ENCODE measurements at regions not wholly inside any gene's neighbourhood (a gene's known extent, or its start where the extent isn't known, plus 50 kb on each side); places are given as distances from the start of the nearest gene placed in this dataset.

DNA sequence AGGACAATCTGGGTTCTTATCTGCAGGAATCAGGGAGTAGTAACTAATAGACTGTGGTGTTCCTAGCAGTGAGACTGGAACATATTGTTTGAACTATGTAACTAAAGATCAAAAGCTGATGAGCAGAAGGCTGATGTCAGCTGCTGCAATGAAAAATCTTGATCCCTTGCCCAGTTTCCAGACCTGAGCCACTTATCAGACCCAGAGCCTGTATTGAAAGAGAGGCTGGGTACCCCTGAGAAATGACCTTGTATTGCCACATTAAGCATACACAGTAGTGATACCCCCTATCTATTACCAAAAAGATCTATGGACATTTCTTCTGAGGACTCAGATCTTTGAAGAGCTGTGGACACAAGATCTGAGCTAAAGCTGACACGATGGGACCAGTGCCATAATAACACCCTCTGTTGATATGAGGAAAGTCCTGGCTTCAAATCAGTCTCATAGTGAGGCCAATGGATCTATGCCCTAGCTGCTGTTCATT is 178.0 kb upstream of the GALNT2 start:
- H3K4me2 ChIP-seq (replicated peaks; ENCODE audit: low read depth, low read length, poor library complexity, severe bottlenecking), result no peak overlapping the region

DNA sequence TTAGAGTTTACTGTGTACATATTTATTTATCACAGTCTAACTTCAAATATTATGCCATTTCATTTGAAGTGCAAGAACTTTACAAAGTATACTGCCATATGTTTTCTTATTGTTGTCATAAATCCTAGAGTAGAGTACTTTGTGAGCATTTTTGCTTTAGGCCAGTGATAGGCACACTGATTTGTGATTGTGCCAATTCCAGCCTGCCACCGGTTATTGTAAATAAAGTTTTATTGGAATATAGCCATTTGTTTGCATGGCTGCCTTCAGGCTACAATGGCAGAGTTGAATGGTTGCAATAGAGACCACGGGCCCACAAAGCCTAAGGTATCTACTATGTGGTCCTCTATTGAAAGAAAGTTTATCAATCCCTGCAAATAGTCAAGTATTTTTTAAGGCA is 175.8 kb upstream of the GALNT2 start:
- no peaks in the 10 kb centered on the region for H3K9me3 Mint-ChIP-seq (ENCODE audit: insufficient read depth)

More for the DNA sequence above, 178.0 kb upstream of the GALNT2 start:
- H3K9me3 ChIP-seq (ENCODE audit: control extremely low read depth in 1 of 3, control insufficient read depth in 2 of 3, insufficient read depth in 1 of 3, low read length in 2 of 3), result no peaks in the 10 kb centered on the region
- 100% methylated on average over 1 of the region's 1 CpG for WGBS (ENCODE audit: insufficient coverage)
- no peak overlapping the region for H3K4me3 ChIP-seq (ENCODE audit: control extremely low read depth in 1 of 5, extremely low read depth in 1 of 5, insufficient read depth in 1 of 5, low read depth in 2 of 5, low read length in 4 of 5)
- H3K27ac ChIP-seq (ENCODE audit: low read length in 2 of 2), result no peak overlapping the region
- H3K79me2 ChIP-seq (ENCODE audit: control insufficient read depth, insufficient read depth, low read length), result no peaks in the 10 kb centered on the region
- ATAC-seq (ENCODE audit: low read depth) (no peak), DNase-seq (no peak)
- no peak overlapping the region for H3K9ac ChIP-seq (ENCODE audit: low read length)
- Mint-ChIP-seq H3K27me3 (peaks cover 18% of the 10 kb centered on the region), H3K4me1 (no peaks in the 10 kb centered on the region), H3K27ac (no peak overlapping the region), H3K4me3 (no peak overlapping the region), H3K9me3 (ENCODE audit: insufficient read depth) (no peaks in the 10 kb centered on the region)
- H3K36me3 ChIP-seq (replicated peaks in 1 of 2; ENCODE audit: control extremely low read depth in 1 of 2, control insufficient read depth in 1 of 2, extremely low read depth in 1 of 2, insufficient read depth in 2 of 2, low read length in 1 of 2), result no peaks in the 10 kb centered on the region
- ChIA-PET CTCF (interaction anchor here (0.9 kb wide), 1 partner anchor 10 kb away, joined by 5 read pairs; no protein-coding TSS in a partner anchor), POLR2A (no interaction called here)
- intact Hi-C loops (cut with micrococcal nuclease), result no loop called here
- H2AFZ ChIP-seq (ENCODE audit: insufficient read depth, low read depth, low read length, poor library complexity, severe bottlenecking), result no peak overlapping the region
- no peaks in the 10 kb centered on the region for H3K27me3 ChIP-seq (replicated peaks in 1 of 4; ENCODE audit: control extremely low read depth in 1 of 4, control insufficient read depth in 3 of 4, insufficient read depth in 4 of 4, low read length in 3 of 4)
- TF ChIP-seq EZH2 (IDR thresholded peaks at IDR 0.05; ENCODE audit: borderline replicate concordance, insufficient read depth, low read depth, low read length, poor library complexity, severe bottlenecking), result no peak
- TF ChIP-seq, protein P1, sequence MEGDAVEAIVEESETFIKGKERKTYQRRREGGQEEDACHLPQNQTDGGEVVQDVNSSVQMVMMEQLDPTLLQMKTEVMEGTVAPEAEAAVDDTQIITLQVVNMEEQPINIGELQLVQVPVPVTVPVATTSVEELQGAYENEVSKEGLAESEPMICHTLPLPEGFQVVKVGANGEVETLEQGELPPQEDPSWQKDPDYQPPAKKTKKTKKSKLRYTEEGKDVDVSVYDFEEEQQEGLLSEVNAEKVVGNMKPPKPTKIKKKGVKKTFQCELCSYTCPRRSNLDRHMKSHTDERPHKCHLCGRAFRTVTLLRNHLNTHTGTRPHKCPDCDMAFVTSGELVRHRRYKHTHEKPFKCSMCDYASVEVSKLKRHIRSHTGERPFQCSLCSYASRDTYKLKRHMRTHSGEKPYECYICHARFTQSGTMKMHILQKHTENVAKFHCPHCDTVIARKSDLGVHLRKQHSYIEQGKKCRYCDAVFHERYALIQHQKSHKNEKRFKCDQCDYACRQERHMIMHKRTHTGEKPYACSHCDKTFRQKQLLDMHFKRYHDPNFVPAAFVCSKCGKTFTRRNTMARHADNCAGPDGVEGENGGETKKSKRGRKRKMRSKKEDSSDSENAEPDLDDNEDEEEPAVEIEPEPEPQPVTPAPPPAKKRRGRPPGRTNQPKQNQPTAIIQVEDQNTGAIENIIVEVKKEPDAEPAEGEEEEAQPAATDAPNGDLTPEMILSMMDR (IDR thresholded peaks at IDR 0.05), result no peak
- H3K4me1 ChIP-seq (ENCODE audit: control insufficient read depth in 2 of 2, insufficient read depth in 2 of 2, low read length in 2 of 2), result no peaks in the 10 kb centered on the region
- H4K20me1 ChIP-seq (ENCODE audit: control insufficient read depth, insufficient read depth, low read length, poor library complexity, severe bottlenecking), result no peaks in the 10 kb centered on the region

More for the DNA sequence above, 175.8 kb upstream of the GALNT2 start:
- Histone ChIP-seq H3K4me1 (ENCODE audit: control insufficient read depth in 2 of 2, insufficient read depth in 2 of 2, low read length in 2 of 2) (no peaks in the 10 kb centered on the region), H3K27me3 (replicated peaks in 1 of 4; ENCODE audit: control extremely low read depth in 1 of 4, control insufficient read depth in 3 of 4, insufficient read depth in 4 of 4, low read length in 3 of 4) (peaks cover 0 to 6% (median 0%) of the 10 kb centered on the region in 4 experiments), H3K79me2 (ENCODE audit: control insufficient read depth, insufficient read depth, low read length) (no peaks in the 10 kb centered on the region), H3K9ac (ENCODE audit: low read length) (no peak overlapping the region), H3K4me2 (replicated peaks; ENCODE audit: low read depth, low read length, poor library complexity, severe bottlenecking) (no peak overlapping the region), H3K36me3 (replicated peaks in 1 of 2; ENCODE audit: control extremely low read depth in 1 of 2, control insufficient read depth in 1 of 2, extremely low read depth in 1 of 2, insufficient read depth in 2 of 2, low read length in 1 of 2) (no peaks in the 10 kb centered on the region), H4K20me1 (ENCODE audit: control insufficient read depth, insufficient read depth, low read length, poor library complexity, severe bottlenecking) (no peaks in the 10 kb centered on the region), H3K9me3 (ENCODE audit: control extremely low read depth in 1 of 3, control insufficient read depth in 2 of 3, insufficient read depth in 1 of 3, low read length in 2 of 3) (no peaks in the 10 kb centered on the region), H3K4me3 (ENCODE audit: control extremely low read depth in 1 of 5, extremely low read depth in 1 of 5, insufficient read depth in 1 of 5, low read depth in 2 of 5, low read length in 4 of 5) (no peak overlapping the region), H2AFZ (ENCODE audit: insufficient read depth, low read depth, low read length, poor library complexity, severe bottlenecking) (no peak overlapping the region), H3K27ac (ENCODE audit: low read length in 2 of 2) (no peak overlapping the region)
- WGBS (ENCODE audit: insufficient coverage), result 90% methylated on average over 2 of the region's 2 CpGs
- Mint-ChIP-seq H3K27ac (no peak overlapping the region), H3K4me3 (no peak overlapping the region), H3K27me3 (peaks cover 26% of the 10 kb centered on the region), H3K4me1 (no peaks in the 10 kb centered on the region)
- TF ChIP-seq, protein P1 (IDR thresholded peaks at IDR 0.05), result no peak
- no peak for TF ChIP-seq EZH2 (IDR thresholded peaks at IDR 0.05; ENCODE audit: borderline replicate concordance, insufficient read depth, low read depth, low read length, poor library complexity, severe bottlenecking)
- intact Hi-C loops (cut with micrococcal nuclease), result no loop called here
- DNase-seq, result no peak
- ChIA-PET POLR2A (no interaction called here), CTCF (no interaction called here)
- no peak for ATAC-seq (ENCODE audit: low read depth)

Data from B cell (primary cell).